Neural cell (in vitro differentiated cells): ENCODE measurements at regions not wholly inside any gene's neighbourhood (a gene's known extent, or its start where the extent isn't known, plus 50 kb on each side); places are given as distances from the start of the nearest gene placed in this dataset.

ENCODE experiments used
- H2AFZ ChIP-seq: fragments of 200-600, 300-800 bp; sonication (generic), shearing (Covaris generic); 2 replicates; pipeline ENCODE4 v1.6.0; 2014; ENCODE audit warnings: low read depth, mild to moderate bottlenecking, antibody characterized with exemption, low read length, moderate library complexity
- H3F3A ChIP-seq: fragments of 200-600 bp; shearing (Covaris generic); 2 replicates; pipeline ENCODE4 v1.6.1; 2016; ENCODE audit warnings: mild to moderate bottlenecking, moderate library complexity, mixed read lengths, antibody characterized with exemption, low read length; ENCODE audit not compliant: insufficient read depth, poor library complexity, severe bottlenecking
- H3K27ac ChIP-seq: fragments of 200-600, 300-800 bp; sonication (generic), shearing (Covaris generic); 2 replicates; pipeline ENCODE4 v1.5.1; 2014; ENCODE audit warnings: mild to moderate bottlenecking, low read length, moderate library complexity
- H3K27me3 ChIP-seq: fragments of 300-800, 200-600 bp; sonication (generic), shearing (Covaris generic); 2 replicates; pipeline ENCODE4 v1.6.0; 2014; ENCODE audit warnings: mild to moderate bottlenecking, low read depth, low read length, moderate library complexity; ENCODE audit not compliant: insufficient read depth
- H3K36me3 ChIP-seq: fragments of 300-800, 200-600 bp; sonication (generic), shearing (Covaris generic); 2 replicates; pipeline ENCODE4 v1.5.1; 2014; ENCODE audit warnings: mild to moderate bottlenecking, antibody characterized with exemption, low read length, moderate library complexity; ENCODE audit not compliant: insufficient read depth
- H3K4me2 ChIP-seq: fragments of 300-800, 200-600 bp; sonication (generic), shearing (Covaris generic); 2 replicates; pipeline ENCODE4 v1.6.0; 2014; ENCODE audit warnings: mild to moderate bottlenecking, low read length
- H3K4me3 ChIP-seq: fragments of 300-800, 200-600 bp; sonication (generic), shearing (Covaris generic); 2 replicates; pipeline ENCODE4 v1.5.1; 2014; ENCODE audit warnings: mild to moderate bottlenecking, low read length, moderate library complexity
- H3K79me2 ChIP-seq: fragments of 200-600 bp; shearing (Covaris generic); replicated peaks from 2 replicates; pipeline ENCODE4 v1.6.0; 2014; ENCODE audit warnings: mild to moderate bottlenecking, low read length, moderate library complexity; ENCODE audit not compliant: insufficient read depth
- H3K9ac ChIP-seq: fragments of 300-800, 200-600 bp; sonication (generic), shearing (Covaris generic); 2 replicates; pipeline ENCODE4 v1.6.1; 2016; ENCODE audit warnings: mild to moderate bottlenecking, low read length, mixed read lengths
- H3K9me2 ChIP-seq: fragments of 200-600 bp; shearing (Covaris generic); 2 replicates; pipeline ENCODE4 v1.6.1; 2016; ENCODE audit warnings: mild to moderate bottlenecking, low read length, mixed read lengths; ENCODE audit not compliant: insufficient read depth
- H3K9me3 ChIP-seq: fragments of 200-600, 300-800 bp; sonication (generic), shearing (Covaris generic); 2 replicates; pipeline ENCODE4 v1.6.1; 2016; ENCODE audit warnings: mild to moderate bottlenecking, mixed run types, low read length, moderate library complexity, mixed read lengths
- H4K20me1 ChIP-seq: fragments of 200-600 bp; shearing (Covaris generic); 2 replicates; pipeline ENCODE4 v1.6.1; 2016; ENCODE audit warnings: mild to moderate bottlenecking, mixed run types; ENCODE audit not compliant: insufficient read depth
- EP300 ChIP-seq: fragments of 450-650 bp; conservative IDR thresholded peaks from 2 replicates; pipeline ENCODE4 v1.6.1; 2014; ENCODE audit warnings: antibody characterized with exemption, mild to moderate bottlenecking, moderate library complexity; ENCODE audit not compliant: poor library complexity, severe bottlenecking
- EZH2 ChIP-seq: fragments of 200-600, 300-800 bp; shearing (Covaris generic), sonication (generic); IDR thresholded peaks from 2 replicates; pipeline ENCODE4 v1.6.1; 2014; ENCODE audit warnings: antibody characterized with exemption, low read length, borderline replicate concordance, mild to moderate bottlenecking; ENCODE audit not compliant: insufficient read depth, poor library complexity, severe bottlenecking
- MXI1 ChIP-seq: fragments of 450-650 bp; conservative IDR thresholded peaks from 2 replicates; pipeline ENCODE4 v1.6.1; 2014; ENCODE audit warnings: antibody characterized with exemption, mild to moderate bottlenecking; ENCODE audit not compliant: poor library complexity, severe bottlenecking
- POLR2AphosphoS5 ChIP-seq: IDR thresholded peaks from 2 replicates; pipeline ENCODE4 v1.6.1; 2012
- RAD21 ChIP-seq: fragments of 450-650 bp; conservative IDR thresholded peaks from 2 replicates; pipeline ENCODE4 v1.6.1; 2014; ENCODE audit warnings: antibody characterized with exemption, mild to moderate bottlenecking, moderate library complexity
- SMC3 ChIP-seq: fragments of 450-650 bp; conservative IDR thresholded peaks from 2 replicates; pipeline ENCODE4 v1.6.1; 2014; ENCODE audit warnings: antibody characterized with exemption, mild to moderate bottlenecking, moderate library complexity; ENCODE audit not compliant: poor library complexity
- TAF1 ChIP-seq: IDR thresholded peaks from 2 replicates; pipeline ENCODE4 v1.6.1; 2012; ENCODE audit warnings: low read depth
- TF ChIP-seq, protein P1 (sequence below): IDR thresholded peaks from 2 replicates; pipeline ENCODE4 v1.6.1; 2012; ENCODE audit warnings: borderline replicate concordance
- TF ChIP-seq, protein P2 (sequence below): fragments of 450-650 bp; IDR thresholded peaks from 2 replicates; pipeline ENCODE4 v1.5.1; 2014; ENCODE audit warnings: antibody characterized with exemption, mild to moderate bottlenecking, moderate library complexity; ENCODE audit not compliant: poor library complexity, severe bottlenecking

DNA sequence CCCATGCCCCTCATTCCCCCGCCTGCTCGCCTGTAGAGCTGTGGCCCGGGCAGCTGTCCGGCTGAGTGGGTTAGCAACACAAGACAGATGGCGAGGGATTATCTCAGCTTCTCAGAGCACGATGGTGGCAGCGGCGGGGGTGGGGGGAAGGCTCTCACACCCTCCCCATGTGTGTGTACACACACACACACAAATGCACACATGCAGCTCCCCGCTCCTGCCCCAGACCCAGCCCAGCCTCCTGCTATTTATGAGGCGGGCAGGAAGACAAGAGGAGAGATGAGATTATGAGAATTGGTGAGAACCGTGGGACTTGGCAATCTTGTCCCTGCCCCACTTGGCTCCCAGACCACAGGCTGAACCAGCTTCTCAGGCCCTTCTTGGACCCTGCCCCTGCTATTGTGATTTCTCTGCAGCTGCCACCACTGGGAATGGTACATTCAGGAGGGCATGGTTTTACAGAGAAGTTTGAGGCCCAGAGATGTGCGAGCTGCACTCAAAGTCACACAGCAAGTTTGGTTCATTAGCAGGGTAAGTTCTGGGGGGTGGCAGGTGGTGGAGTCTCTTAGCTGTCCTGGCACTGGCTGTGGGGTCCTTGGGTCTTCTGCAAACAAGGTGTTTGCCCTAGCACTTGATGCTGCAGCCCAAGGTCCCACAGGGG lies 51.0 kb upstream of the PSD2 start:
- Histone ChIP-seq H3F3A (no peaks in the 10 kb centered on the region), H3K9me3 (no peaks in the 10 kb centered on the region), H2AFZ (no peak overlapping the region), H3K79me2 (no peaks in the 10 kb centered on the region), H3K36me3 (no peaks in the 10 kb centered on the region), H3K9ac (no peak overlapping the region), H3K27me3 (peaks cover 30% of the 10 kb centered on the region), H4K20me1 (no peaks in the 10 kb centered on the region), H3K4me3 (no peak overlapping the region), H3K9me2 (no peaks in the 10 kb centered on the region), H3K4me2 (no peak overlapping the region), H3K27ac (no peak overlapping the region)
- TF ChIP-seq TAF1 (no peak), SMC3 (no peak), EZH2 (no peak), MXI1 (no peak), RAD21 (no peak), EP300 (no peak)
- TF ChIP-seq, protein P1, sequence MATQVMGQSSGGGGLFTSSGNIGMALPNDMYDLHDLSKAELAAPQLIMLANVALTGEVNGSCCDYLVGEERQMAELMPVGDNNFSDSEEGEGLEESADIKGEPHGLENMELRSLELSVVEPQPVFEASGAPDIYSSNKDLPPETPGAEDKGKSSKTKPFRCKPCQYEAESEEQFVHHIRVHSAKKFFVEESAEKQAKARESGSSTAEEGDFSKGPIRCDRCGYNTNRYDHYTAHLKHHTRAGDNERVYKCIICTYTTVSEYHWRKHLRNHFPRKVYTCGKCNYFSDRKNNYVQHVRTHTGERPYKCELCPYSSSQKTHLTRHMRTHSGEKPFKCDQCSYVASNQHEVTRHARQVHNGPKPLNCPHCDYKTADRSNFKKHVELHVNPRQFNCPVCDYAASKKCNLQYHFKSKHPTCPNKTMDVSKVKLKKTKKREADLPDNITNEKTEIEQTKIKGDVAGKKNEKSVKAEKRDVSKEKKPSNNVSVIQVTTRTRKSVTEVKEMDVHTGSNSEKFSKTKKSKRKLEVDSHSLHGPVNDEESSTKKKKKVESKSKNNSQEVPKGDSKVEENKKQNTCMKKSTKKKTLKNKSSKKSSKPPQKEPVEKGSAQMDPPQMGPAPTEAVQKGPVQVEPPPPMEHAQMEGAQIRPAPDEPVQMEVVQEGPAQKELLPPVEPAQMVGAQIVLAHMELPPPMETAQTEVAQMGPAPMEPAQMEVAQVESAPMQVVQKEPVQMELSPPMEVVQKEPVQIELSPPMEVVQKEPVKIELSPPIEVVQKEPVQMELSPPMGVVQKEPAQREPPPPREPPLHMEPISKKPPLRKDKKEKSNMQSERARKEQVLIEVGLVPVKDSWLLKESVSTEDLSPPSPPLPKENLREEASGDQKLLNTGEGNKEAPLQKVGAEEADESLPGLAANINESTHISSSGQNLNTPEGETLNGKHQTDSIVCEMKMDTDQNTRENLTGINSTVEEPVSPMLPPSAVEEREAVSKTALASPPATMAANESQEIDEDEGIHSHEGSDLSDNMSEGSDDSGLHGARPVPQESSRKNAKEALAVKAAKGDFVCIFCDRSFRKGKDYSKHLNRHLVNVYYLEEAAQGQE = no peak
- TF ChIP-seq, protein P2, sequence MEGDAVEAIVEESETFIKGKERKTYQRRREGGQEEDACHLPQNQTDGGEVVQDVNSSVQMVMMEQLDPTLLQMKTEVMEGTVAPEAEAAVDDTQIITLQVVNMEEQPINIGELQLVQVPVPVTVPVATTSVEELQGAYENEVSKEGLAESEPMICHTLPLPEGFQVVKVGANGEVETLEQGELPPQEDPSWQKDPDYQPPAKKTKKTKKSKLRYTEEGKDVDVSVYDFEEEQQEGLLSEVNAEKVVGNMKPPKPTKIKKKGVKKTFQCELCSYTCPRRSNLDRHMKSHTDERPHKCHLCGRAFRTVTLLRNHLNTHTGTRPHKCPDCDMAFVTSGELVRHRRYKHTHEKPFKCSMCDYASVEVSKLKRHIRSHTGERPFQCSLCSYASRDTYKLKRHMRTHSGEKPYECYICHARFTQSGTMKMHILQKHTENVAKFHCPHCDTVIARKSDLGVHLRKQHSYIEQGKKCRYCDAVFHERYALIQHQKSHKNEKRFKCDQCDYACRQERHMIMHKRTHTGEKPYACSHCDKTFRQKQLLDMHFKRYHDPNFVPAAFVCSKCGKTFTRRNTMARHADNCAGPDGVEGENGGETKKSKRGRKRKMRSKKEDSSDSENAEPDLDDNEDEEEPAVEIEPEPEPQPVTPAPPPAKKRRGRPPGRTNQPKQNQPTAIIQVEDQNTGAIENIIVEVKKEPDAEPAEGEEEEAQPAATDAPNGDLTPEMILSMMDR = no peak

DNA sequence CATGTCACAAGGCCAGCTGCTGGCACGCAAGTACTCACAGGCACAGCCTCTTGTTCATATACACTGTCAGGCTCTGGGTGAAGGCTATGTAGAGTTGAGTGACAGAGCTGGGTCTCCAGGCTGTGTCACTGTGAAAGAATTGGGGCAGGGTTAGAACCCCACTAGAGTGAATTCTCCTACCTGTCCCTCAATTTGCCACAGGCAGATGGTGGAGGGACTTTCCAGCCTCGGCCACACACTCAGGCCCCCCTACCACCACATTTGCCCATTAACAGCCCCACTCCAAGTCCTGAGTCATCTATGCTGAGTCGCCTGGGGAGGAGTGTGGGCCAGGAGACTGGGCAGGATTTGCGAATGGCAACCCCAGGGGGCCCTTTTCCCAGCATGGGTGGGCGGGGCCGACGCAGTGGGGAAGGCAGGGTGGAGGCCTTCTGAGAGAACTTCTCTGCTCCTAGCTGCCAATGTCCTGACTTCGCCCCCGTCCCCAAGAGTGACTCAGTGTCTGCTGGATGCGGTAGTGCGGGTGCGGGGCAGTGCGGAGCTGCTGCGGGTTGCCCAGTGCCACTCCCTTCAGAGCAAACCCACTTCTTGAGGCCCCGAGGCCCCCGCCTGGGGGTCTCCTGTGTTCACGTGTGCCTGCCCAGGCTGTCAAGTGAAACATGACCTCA lies 50.3 kb upstream of the PSD2 start:
- no peaks in the 10 kb centered on the region for H4K20me1 ChIP-seq
- H3K9me2 ChIP-seq = no peaks in the 10 kb centered on the region
- no peak for TF ChIP-seq EZH2
- TF ChIP-seq SMC3 = no peak
- TF ChIP-seq EP300 = no peak
- no peak for TF ChIP-seq POLR2AphosphoS5
- no peak for TF ChIP-seq TAF1
- TF ChIP-seq, protein P1 = no peak
- no peak for TF ChIP-seq RAD21
- TF ChIP-seq, protein P2 = no peak
- TF ChIP-seq MXI1 = no peak
- no peaks in the 10 kb centered on the region for H3K79me2 ChIP-seq
- no peak overlapping the region for H3K9ac ChIP-seq
- H2AFZ ChIP-seq = no peak overlapping the region
- H3K4me3 ChIP-seq = no peak overlapping the region
- H3K9me3 ChIP-seq = no peaks in the 10 kb centered on the region
- H3K27ac ChIP-seq = no peak overlapping the region
- H3K36me3 ChIP-seq = no peaks in the 10 kb centered on the region
- H3K27me3 ChIP-seq = peaks cover 30% of the 10 kb centered on the region
- no peaks in the 10 kb centered on the region for H3F3A ChIP-seq
- H3K4me2 ChIP-seq = no peak overlapping the region
